Endothelial cell of umbilical vein (primary cell): ENCODE measurements at regions not wholly inside any gene's neighbourhood (a gene's known extent, or its start where the extent isn't known, plus 50 kb on each side); places are given as distances from the start of the nearest gene placed in this dataset.

ENCODE experiments used
- BruUV-seq: library from RNA; stranded (reverse); fragments of 400-500 nt; replicated peaks from 2 replicates; lab custom pipeline; 2021; lab: Mats Ljungman, UMichigan
- CTCF ChIA-PET: fragments of 300-600, 350-600 bp; sonication (Branson Sonifier 250); formaldehyde crosslinking; loops from one replicate; lab custom pipeline; 2021; ENCODE audit warnings: antibody characterized with exemption, inconsistent platforms; lab: Charles Lee
- POLR2A ChIA-PET: fragments of 300-600, 350-600 bp; sonication (Branson Sonifier 250); formaldehyde crosslinking; loops from one replicate; lab custom pipeline; 2021; ENCODE audit warnings: antibody characterized with exemption, inconsistent platforms; lab: Charles Lee
- DNase-seq: peaks from one replicate; pipeline ENCODE4 v3.0.0-alpha.2; 2011; ENCODE audit warnings: low read depth, low spot score
- FAIRE-seq: peaks from 2 replicates; lab custom pipeline; 2011; peaks lifted over from hg19 to GRCh38; lab: Jason Lieb, UNC
- H2AFZ ChIP-seq: 2 replicates; pipeline ENCODE4 v1.6.0; 2012; ENCODE audit warnings: low read depth, low read length, control low read depth, inconsistent platforms
- H3K27ac ChIP-seq: 2 replicates; pipeline ENCODE4 v1.5.1; 2011; ENCODE audit warnings: low read depth, mild to moderate bottlenecking, control low read depth, low read length, moderate library complexity; ENCODE audit not compliant: insufficient read depth
- H3K27me3 ChIP-seq, 2 experiments: 2 replicates each; pipeline versions ENCODE4 v1.6.0 to v1.6.1; 2011; ENCODE audit warnings: low read length in 2 of 2, mixed read lengths in 1 of 2; ENCODE audit not compliant: control insufficient read depth in 2 of 2, insufficient read depth in 2 of 2
- H3K36me3 ChIP-seq, 2 experiments: 2 replicates in 1 of 2; 3 replicates in 1 of 2; pipeline ENCODE4 v1.5.1; 2011; ENCODE audit warnings: low read length in 2 of 2, mild to moderate bottlenecking in 1 of 2, moderate library complexity in 1 of 2; ENCODE audit not compliant: control insufficient read depth in 2 of 2, insufficient read depth in 2 of 2; ENCODE audit errors: extremely low read depth in 1 of 2
- H3K4me1 ChIP-seq: 3 replicates; pipeline ENCODE4 v1.5.1; 2011; ENCODE audit warnings: mild to moderate bottlenecking, low read length; ENCODE audit not compliant: control insufficient read depth, insufficient read depth; ENCODE audit errors: extremely low read depth
- H3K4me2 ChIP-seq: 2 replicates; pipeline ENCODE4 v1.6.1; 2011; ENCODE audit warnings: low read length, control low read depth, mixed read lengths; ENCODE audit not compliant: insufficient read depth
- H3K4me3 ChIP-seq, 3 experiments: fragments of 200-600 bp in 1 of 3; sonication (generic), shearing (Covaris generic) in 1 of 3; replicated peaks in 1 of 3; 2 replicates each; pipeline ENCODE4 v1.5.1; 2011 to 2016; ENCODE audit warnings: control low read depth in 3 of 3, low read length in 3 of 3, mild to moderate bottlenecking in 2 of 3, inconsistent platforms in 1 of 3, low read depth in 1 of 3, moderate library complexity in 1 of 3; ENCODE audit not compliant: insufficient read depth in 1 of 3
- H3K79me2 ChIP-seq: 2 replicates; pipeline ENCODE4 v1.6.0; 2012; ENCODE audit warnings: low read length, inconsistent platforms; ENCODE audit not compliant: control insufficient read depth, insufficient read depth
- H3K9ac ChIP-seq: replicated peaks from 2 replicates; pipeline ENCODE3; 2011; ENCODE audit warnings: low read length, control low read depth; ENCODE audit not compliant: insufficient read depth; ENCODE audit errors: extremely low read depth
- H3K9me1 ChIP-seq: replicated peaks from 3 replicates; pipeline ENCODE4 v1.6.0; 2011; ENCODE audit warnings: mild to moderate bottlenecking, low read length; ENCODE audit not compliant: control insufficient read depth, insufficient read depth; ENCODE audit errors: extremely low read depth
- H3K9me3 ChIP-seq: replicated peaks from 2 replicates; pipeline ENCODE4 v1.5.1; 2012; ENCODE audit warnings: low read length, inconsistent platforms; ENCODE audit not compliant: control insufficient read depth, insufficient read depth
- H4K20me1 ChIP-seq: replicated peaks from 2 replicates; pipeline ENCODE3; 2011; ENCODE audit warnings: mild to moderate bottlenecking, low read length; ENCODE audit not compliant: control insufficient read depth, insufficient read depth; ENCODE audit errors: extremely low read depth
- CTCF ChIP-seq, 2 donors: IDR thresholded peaks; 1 replicate in 1 of 2; 2 replicates in 1 of 2; pipeline ENCODE4 v1.5.1; 2011; ENCODE audit warnings: low read length in 2 of 2, mild to moderate bottlenecking in 2 of 2, moderate library complexity in 2 of 2, control low read depth in 1 of 2, inconsistent platforms in 1 of 2, low read depth in 1 of 2; ENCODE audit not compliant: insufficient read depth in 1 of 2; ENCODE audit errors: extremely low read depth in 1 of 2
- EZH2 ChIP-seq: IDR thresholded peaks from 2 replicates; pipeline ENCODE4 v1.6.1; 2012; ENCODE audit warnings: borderline replicate concordance, low read depth, mild to moderate bottlenecking, moderate library complexity, low read length, inconsistent platforms; ENCODE audit not compliant: severe bottlenecking
- FOS ChIP-seq: IDR thresholded peaks from 2 replicates; pipeline ENCODE4 v1.6.1; 2011; ENCODE audit warnings: mild to moderate bottlenecking, low read length, moderate library complexity, borderline replicate concordance; ENCODE audit not compliant: insufficient read depth
- GATA2 ChIP-seq: IDR thresholded peaks from 2 replicates; pipeline ENCODE4 v1.7.0; 2011; ENCODE audit warnings: low read depth, mild to moderate bottlenecking, moderate library complexity, mixed read lengths, low read length; ENCODE audit not compliant: insufficient read length, insufficient read depth
- JUN ChIP-seq: IDR thresholded peaks from 2 replicates; pipeline ENCODE4 v1.6.1; 2011; ENCODE audit warnings: borderline replicate concordance, low read depth; ENCODE audit not compliant: insufficient read length, insufficient read depth
- MAX ChIP-seq: IDR thresholded peaks from 2 replicates; pipeline ENCODE4 v1.6.1; 2011; ENCODE audit not compliant: insufficient read depth, insufficient read length
- MYC ChIP-seq: IDR thresholded peaks from one replicate; pipeline ENCODE4 v1.6.1; 2011; ENCODE audit warnings: mild to moderate bottlenecking, low read depth, low read length
- POLR2A ChIP-seq: IDR thresholded peaks from 2 replicates; pipeline ENCODE4 v1.6.1; 2012; ENCODE audit warnings: low read depth, mild to moderate bottlenecking, control low read depth, low read length
- POLR2AphosphoS5 ChIP-seq: IDR thresholded peaks from 2 replicates; pipeline ENCODE4 v1.6.1; 2012; ENCODE audit warnings: low read depth, mild to moderate bottlenecking, control low read depth, low read length, moderate library complexity; ENCODE audit not compliant: insufficient read depth
- dilution Hi-C: fragments of 300-500 bp; cut with MboI; formaldehyde crosslinking; loops from one replicate; pipeline ENCODE4 v1.15.0; 2019; ENCODE audit warnings: low sequenced_read_pairs; ENCODE audit not compliant: extremely low pct_ligation_motif_present
- intact Hi-C: fragments of 100-400 bp; cut with micrococcal nuclease; formaldehyde crosslinking; loops from one replicate; pipeline ENCODE4 v1.10.0; 2022

- Histone ChIP-seq H2AFZ (no peak overlapping the region), H3K9ac (no peak overlapping the region), H3K27ac (no peak overlapping the region), H3K27me3 (no peaks in the 10 kb centered on the region), H3K9me3 (no peaks in the 10 kb centered on the region), H3K79me2 (no peaks in the 10 kb centered on the region), H3K36me3 (no peaks in the 10 kb centered on the region), H3K4me1 (peaks cover 22% of the 10 kb centered on the region), H3K4me3 (no peak overlapping the region), H3K4me2 (no peak overlapping the region), H3K9me1 (no peaks in the 10 kb centered on the region), H4K20me1 (no peaks in the 10 kb centered on the region)
- CTCF ChIA-PET, result no interaction called here
- dilution Hi-C loops, result no loop called here
- TF ChIP-seq EZH2, result no peak
- no peak for TF ChIP-seq MAX
- TF ChIP-seq MYC, result no peak
- TF ChIP-seq JUN, result no peak
- TF ChIP-seq CTCF (IDR thresholded peaks at IDR 0.05; ENCODE audit: extremely low read depth in 1 of 2, insufficient read depth in 1 of 2, low read depth in 1 of 2, low read length in 2 of 2), result no peak
- TF ChIP-seq POLR2A, result no peak
- TF ChIP-seq FOS, result no peak
- TF ChIP-seq GATA2, result no peak
- no peak for TF ChIP-seq POLR2AphosphoS5
- FAIRE-seq (no peak), DNase-seq (no peak)
- intact Hi-C loops, result no loop called here
- BruUV-seq, result no TSS peak
- POLR2A ChIA-PET, result no interaction called here
Measured at GRCh38 chr7:84642611-84643010, 448.0 kb upstream of the SEMA3A start.
